ENCODE measurements at regions not wholly inside any gene's neighbourhood (a gene's known extent, or its start where the extent isn't known, plus 50 kb on each side); places are given as distances from the start of the nearest gene placed in this dataset.

DNA sequence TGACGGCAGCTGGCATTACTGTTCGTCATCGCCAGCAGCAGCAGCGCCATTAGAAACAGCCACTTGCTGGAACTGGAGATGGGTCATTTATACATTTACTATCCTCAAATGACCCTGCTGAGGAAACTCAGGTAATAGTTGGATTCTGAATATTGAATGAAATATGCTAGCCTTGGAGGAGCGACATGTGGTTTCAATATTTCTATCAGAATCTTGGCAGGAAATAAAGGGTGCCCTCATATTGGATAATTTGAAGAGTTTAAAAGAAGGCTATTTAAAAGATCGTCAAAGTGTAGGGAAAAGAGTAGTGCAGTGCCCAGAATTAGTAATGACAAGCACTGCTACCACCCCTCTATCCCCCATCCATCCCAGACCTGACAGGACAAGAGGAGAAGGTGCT, 109.6 kb upstream of the CPM start:
- H3K27ac ChIP-seq, result no peak overlapping the region
- no peaks in the 10 kb centered on the region for H3K27me3 ChIP-seq
- TF ChIP-seq, protein P1, sequence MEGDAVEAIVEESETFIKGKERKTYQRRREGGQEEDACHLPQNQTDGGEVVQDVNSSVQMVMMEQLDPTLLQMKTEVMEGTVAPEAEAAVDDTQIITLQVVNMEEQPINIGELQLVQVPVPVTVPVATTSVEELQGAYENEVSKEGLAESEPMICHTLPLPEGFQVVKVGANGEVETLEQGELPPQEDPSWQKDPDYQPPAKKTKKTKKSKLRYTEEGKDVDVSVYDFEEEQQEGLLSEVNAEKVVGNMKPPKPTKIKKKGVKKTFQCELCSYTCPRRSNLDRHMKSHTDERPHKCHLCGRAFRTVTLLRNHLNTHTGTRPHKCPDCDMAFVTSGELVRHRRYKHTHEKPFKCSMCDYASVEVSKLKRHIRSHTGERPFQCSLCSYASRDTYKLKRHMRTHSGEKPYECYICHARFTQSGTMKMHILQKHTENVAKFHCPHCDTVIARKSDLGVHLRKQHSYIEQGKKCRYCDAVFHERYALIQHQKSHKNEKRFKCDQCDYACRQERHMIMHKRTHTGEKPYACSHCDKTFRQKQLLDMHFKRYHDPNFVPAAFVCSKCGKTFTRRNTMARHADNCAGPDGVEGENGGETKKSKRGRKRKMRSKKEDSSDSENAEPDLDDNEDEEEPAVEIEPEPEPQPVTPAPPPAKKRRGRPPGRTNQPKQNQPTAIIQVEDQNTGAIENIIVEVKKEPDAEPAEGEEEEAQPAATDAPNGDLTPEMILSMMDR (IDR thresholded peaks at IDR 0.05; ENCODE audit: low read depth, low read length), result no peak
- no peak overlapping the region for H3K4me3 ChIP-seq
- DNase-seq (ENCODE audit: low read depth in 1 of 2, low spot score in 1 of 2), result no peak
- H3K36me3 ChIP-seq, result no peaks in the 10 kb centered on the region
- no peaks in the 10 kb centered on the region for H3K4me1 ChIP-seq (ENCODE audit: low read depth)
- no peaks in the 10 kb centered on the region for H3K9me3 ChIP-seq (ENCODE audit: low read depth)

DNA sequence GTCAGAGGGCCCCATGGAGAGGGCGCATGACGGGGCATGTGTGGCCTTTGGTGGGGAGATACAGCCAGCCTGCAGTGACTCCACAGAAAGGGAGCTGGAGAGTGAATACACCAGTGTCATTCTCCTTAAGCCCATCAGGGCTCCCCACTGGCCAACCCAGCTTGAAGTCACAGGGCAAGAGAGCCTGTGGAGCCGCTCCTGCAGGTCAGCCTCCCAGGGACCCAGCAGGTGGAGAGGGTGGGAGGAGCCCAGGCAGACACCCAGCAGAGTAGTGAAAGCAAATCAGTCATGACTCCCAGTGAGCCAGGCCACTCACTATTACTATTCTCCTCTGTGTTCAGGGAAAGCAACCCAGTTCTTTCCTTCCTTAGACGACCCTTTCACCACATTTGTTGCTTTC, 110.0 kb upstream of the CPM start:
- no peaks in the 10 kb centered on the region for H3K27me3 ChIP-seq
- H3K27ac ChIP-seq, result no peak overlapping the region
- H3K4me1 ChIP-seq (ENCODE audit: low read depth), result no peaks in the 10 kb centered on the region
- DNase-seq (ENCODE audit: low read depth in 1 of 2, low spot score in 1 of 2), result no peak
- TF ChIP-seq, protein P1 (IDR thresholded peaks at IDR 0.05; ENCODE audit: low read depth, low read length), result no peak
- no peak overlapping the region for H3K4me3 ChIP-seq
- no peaks in the 10 kb centered on the region for H3K9me3 ChIP-seq (ENCODE audit: low read depth)
- H3K36me3 ChIP-seq, result no peaks in the 10 kb centered on the region

DNA sequence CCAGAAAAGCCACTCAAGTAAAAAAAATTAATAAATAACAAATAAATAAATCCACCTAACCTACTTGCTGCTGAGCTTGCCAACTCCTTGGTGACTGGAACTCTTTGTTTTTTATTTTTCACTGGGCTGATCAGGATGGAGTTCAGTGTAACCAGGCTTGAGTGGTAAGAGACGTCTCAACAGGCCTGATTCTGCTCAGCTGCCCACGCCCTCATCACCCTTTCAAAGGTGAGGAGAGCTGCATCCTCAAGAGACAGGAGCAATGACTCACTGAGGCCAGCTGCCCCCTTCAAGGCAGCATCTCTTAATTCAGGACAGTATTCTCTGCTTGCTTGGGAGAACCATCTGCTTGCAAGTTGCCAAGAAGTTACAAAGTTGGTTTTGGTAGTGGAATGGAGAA, 111.9 kb upstream of the CPM start:
- H3K27ac ChIP-seq, result no peak overlapping the region
- no peaks in the 10 kb centered on the region for H3K9me3 ChIP-seq (ENCODE audit: low read depth)
- no peak for DNase-seq (ENCODE audit: low read depth in 1 of 2, low spot score in 1 of 2)
- no peaks in the 10 kb centered on the region for H3K4me1 ChIP-seq (ENCODE audit: low read depth)
- TF ChIP-seq, protein P1 (IDR thresholded peaks at IDR 0.05; ENCODE audit: low read depth, low read length), result no peak
- no peaks in the 10 kb centered on the region for H3K27me3 ChIP-seq
- H3K36me3 ChIP-seq, result no peaks in the 10 kb centered on the region
- no peak overlapping the region for H3K4me3 ChIP-seq

DNA sequence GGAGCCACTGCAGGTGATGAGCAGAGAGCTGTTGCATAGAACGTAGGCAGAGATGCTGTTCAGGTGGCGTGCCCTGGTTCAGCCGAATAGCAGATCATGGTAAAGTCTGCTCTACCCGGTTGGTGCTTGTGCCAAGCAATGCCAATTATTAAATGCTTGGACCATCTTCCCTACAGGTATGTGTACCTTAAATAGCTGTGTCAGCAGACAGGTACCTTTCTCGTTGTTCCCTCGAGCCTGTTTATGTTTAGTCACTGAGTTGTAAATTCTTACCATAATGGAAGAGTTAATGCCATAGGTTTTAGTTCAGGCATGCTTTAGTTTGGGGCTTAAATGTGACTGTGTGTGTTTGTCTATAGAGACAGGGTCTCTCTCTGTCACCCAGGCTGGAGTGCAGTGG, 112.5 kb upstream of the CPM start:
- H3K27ac ChIP-seq, result no peak overlapping the region
- no peaks in the 10 kb centered on the region for H3K36me3 ChIP-seq
- no peaks in the 10 kb centered on the region for H3K9me3 ChIP-seq (ENCODE audit: low read depth)
- TF ChIP-seq, protein P1 (IDR thresholded peaks at IDR 0.05; ENCODE audit: low read depth, low read length), result no peak
- no peaks in the 10 kb centered on the region for H3K4me1 ChIP-seq (ENCODE audit: low read depth)
- no peaks in the 10 kb centered on the region for H3K27me3 ChIP-seq
- H3K4me3 ChIP-seq, result no peak overlapping the region
- no peak for DNase-seq (ENCODE audit: low read depth in 1 of 2, low spot score in 1 of 2)

DNA sequence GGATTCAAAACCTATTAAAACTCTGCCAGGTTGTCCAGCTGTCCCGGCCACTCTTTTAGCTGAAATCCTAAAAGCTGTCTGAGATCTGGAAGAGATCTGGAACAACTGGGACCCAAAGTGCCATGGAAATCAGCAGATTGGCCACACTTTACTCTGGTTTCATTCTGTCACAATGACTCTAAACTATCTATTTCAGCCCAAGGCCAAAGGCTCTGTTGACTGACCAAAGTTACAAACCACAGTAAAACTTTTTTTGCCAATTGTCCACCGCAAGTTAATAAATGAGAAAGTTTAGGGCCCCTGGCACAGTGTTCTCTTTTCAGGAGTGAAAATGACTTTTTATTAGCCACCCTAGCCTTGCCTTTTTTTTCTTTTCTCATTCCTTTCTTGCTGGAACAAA, 113.4 kb upstream of the CPM start:
- no peak for DNase-seq (ENCODE audit: low read depth in 1 of 2, low spot score in 1 of 2)
- no peaks in the 10 kb centered on the region for H3K9me3 ChIP-seq (ENCODE audit: low read depth)
- H3K27ac ChIP-seq, result no peak overlapping the region
- TF ChIP-seq, protein P1 (IDR thresholded peaks at IDR 0.05; ENCODE audit: low read depth, low read length), result no peak
- H3K4me1 ChIP-seq (ENCODE audit: low read depth), result no peaks in the 10 kb centered on the region
- H3K36me3 ChIP-seq, result no peaks in the 10 kb centered on the region
- H3K27me3 ChIP-seq, result no peaks in the 10 kb centered on the region
- H3K4me3 ChIP-seq, result no peak overlapping the region

DNA sequence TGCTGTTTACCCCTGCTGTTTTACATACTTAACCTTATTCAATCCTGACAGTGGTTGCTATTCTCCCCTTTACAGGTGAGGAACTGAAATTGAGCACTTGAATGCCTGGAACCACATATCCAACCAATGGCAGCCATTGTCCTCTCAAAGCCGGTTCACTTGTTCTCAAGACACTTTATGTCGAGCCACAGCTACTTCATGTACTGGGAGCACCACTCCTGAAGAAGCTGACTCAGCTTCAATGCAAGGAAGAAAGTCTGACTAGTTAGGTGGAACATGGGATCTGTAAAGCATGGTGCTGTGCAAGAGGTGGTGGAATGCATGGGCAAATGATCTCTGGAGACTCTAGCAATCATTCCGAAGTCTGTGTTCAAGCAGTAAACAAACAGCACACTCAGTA, 113.9 kb upstream of the CPM start:
- Histone ChIP-seq H3K9me3 (ENCODE audit: low read depth) (no peaks in the 10 kb centered on the region), H3K4me3 (no peak overlapping the region), H3K4me1 (ENCODE audit: low read depth) (no peaks in the 10 kb centered on the region), H3K27ac (no peak overlapping the region), H3K36me3 (no peaks in the 10 kb centered on the region), H3K27me3 (no peaks in the 10 kb centered on the region)
- TF ChIP-seq, protein P1 (IDR thresholded peaks at IDR 0.05; ENCODE audit: low read depth, low read length), result no peak
- DNase-seq (ENCODE audit: low read depth in 1 of 2, low spot score in 1 of 2), result no peak
